Left hindlimb (tissue), 1 donor: ENCODE measurements at regions not wholly inside any gene's neighbourhood (a gene's known extent, or its start where the extent isn't known, plus 50 kb on each side); places are given as distances from the start of the nearest gene placed in this dataset.
"Not testable (repeated sequence)": the region's sequence is repeated elsewhere in the genome, so short reads cannot be mapped to it uniquely, and the experiment has no call there.

Source experiments
- DNase-seq: peaks from one replicate; pipeline ENCODE4 v3.0.0-alpha.2; 2018

DNA sequence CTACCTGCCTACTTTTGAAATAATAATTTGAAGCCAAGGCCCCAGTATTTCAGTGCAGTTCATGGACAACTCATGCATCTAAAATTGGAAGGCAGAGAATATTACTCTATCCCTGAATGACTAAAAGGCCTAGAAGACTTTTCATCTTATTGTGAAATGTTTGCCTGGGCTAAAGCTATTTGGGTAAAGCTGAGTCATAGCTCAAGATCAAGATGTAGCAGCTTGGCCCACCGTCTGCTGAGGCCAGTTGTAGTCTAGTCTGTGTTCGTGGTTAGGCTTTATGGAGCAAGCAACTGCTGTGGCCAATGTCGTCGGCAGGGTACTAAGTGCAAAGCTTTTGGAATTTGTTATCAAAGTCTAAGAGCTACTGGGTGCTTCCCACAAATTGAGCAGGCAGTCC is 929.1 kb downstream of the RAB28 start:
- no peak for DNase-seq

DNA sequence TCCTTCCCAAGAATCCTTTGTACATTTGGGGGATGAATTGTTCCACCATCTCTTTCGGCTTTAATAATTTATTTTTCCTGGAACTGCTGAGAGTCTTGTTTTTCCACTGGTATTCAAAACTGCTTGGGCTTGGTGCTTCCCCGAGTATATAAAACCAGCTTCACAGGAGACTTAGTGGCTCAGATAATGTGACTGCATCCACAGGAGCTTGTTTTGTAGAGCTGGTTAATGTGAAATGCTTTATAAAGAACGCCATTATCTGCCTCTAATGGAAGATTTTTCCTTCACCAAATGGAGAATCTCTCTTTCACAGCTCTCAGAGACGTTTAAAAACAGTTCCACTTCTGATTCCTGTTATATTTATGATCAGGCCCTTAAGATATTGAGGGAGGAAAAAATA is 935.5 kb downstream of the RAB28 start:
- DNase-seq: no peak

DNA sequence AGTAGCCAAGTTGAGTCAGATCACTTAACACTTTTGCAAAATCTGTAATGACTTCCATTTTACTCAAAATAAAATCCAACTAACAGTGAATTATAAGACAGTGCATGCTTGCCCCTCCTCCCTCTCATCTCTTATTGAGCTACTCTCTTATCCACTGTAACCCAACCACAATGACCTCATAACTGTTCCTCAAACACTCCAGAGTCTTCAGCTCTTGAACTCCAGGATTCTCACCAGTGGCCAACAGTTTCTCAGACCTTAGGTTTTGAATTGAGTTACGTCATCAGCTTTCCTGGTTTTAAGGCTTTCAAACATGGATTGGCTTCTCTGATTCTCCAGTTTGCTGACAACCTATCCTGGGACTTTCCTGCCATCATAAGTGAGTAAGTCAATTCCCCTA is 938.3 kb downstream of the RAB28 start:
- no peak for DNase-seq

DNA sequence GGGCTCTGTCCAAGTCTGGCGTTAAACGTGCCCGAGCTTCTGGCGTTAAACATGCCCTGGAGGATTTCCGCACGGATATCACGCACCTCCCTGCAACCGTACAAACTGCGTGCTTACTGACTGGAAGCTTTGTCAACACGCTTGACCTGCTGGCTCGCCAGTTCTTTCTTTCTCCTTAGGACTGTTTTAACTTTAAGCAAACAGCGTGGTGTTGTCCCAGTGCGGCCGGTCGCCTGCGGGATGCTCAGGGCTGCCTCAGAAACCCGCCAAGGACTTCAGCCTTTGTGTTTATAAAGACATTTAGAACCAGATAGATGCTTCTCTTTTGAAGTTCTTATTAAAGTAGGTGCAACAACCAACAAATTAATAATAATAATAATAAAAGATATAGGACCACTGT is 946.0 kb downstream of the RAB28 start:
- DNase-seq: no peak

DNA sequence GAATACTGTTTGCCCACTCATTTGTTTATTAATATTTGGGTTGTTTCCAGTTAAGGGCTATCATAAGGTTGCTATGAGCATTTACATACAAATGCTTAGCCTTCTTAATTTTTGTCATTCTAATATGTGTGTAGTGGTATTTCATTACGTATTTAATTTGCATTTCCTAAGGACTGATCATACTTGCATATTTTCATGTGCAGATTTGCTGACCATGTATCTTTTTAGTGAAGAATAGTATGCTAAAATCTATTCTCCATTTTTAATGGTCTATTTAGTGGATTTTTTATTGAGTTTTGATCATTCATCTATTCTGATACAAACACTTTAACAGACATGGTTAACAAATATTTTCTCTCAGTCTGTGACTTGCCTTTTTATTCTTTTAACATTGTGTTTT is 949.5 kb downstream of the RAB28 start:
- no peak for DNase-seq

DNA sequence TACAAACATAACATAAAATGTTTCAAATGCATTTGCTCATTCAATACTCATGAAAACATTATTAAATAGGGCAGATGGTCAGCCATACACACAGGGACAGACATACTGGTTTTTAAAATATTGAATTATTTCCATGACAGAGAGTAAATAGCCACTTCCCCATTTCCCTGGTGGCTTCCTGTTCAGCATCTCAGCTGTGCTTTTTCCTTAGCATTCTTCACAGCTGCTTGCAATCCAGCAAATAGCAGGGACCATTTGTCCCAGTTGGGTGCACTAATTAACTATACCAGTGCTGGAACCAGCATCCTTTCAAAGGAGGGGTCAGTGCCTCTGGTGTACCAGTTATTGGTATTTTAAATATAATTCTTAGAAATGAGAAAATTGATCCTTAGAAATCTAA is 964.7 kb downstream of the RAB28 start:
- no peak for DNase-seq

DNA sequence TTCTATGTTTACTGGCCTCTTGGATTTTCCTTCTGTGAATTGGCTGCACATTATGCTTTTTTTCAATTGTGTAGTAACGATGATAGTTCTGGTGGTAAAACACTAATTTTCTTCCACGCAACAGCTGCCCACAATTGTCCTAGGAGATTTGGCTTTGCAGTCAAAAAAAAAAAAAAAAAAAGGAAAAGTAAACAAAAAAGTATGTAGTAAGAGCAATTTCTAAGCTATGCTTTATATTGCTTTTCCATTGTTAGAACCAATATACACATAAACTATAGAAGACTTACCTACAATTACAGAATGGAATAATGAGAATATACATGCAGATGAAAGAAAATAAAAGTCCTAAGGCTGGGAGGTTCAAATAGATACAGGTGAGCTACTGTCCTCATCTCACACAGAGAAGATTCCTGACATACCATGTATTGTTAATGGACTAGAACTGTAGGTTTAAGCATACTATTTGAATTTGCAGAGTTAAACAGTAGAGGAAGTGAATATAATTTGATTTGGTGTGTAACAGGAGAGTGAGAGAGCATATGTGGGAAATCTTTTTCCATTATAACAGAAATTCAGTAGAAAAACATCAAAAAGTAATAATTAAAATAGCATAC is 976.2 kb downstream of the RAB28 start:
- DNase-seq: no peak

DNA sequence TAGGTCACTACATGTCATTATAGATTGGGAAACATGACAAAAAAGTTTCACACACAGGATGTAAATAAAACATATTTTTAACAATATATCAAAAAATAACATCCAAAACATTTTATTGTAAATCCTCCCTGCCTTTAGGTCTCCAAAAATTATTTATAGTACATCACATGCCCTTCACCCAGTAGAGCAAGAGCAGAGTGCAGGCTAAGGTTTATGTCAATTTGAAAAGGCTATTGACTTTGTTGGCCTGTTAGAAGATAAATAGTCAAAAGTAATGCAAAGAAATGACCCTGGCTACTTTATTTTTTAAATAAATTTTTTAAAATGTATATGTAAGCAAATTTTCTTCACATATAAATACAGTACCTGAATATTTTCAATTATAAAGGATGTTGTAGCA is 983.7 kb downstream of the RAB28 start:
- DNase-seq: no peak

DNA sequence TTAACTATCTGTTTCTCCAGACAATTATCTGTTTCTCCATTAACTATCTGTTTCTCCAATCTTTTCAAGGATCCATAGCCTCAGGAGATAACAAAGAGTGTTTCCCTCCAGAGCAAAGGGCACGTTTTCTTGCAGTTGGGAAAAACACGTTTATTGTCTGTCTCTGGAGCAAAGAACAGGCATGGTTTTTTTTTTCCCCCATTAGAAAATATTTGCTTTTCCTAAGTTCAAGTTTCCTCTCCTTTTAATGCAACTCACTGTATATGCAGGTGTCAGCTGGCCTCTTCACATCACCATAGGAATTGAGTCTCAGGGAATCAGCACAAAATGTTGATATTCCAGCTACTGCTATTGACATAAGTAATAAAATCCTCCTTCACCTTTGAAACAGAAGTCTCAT is 984.4 kb downstream of the RAB28 start:
- no peak for DNase-seq

DNA sequence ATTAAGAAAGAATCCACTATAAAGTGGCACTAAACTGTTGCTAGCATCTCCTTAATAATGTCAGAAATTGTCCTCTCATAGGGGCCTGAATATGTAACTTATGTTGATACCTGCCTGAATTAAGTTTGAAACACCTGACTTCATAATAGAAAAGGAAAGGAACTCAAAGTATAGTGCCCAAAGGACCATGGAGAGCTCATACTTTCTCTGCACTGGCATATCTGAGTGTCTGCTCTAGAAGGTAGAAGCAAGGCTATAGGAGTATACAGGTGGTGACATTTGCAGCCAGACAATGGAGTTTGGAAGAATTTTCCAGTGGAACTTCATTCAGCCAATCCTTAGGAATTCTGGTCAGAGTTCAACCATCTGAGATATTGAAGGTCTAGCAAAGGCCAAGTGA is 988.9 kb downstream of the RAB28 start:
- no peak for DNase-seq

DNA sequence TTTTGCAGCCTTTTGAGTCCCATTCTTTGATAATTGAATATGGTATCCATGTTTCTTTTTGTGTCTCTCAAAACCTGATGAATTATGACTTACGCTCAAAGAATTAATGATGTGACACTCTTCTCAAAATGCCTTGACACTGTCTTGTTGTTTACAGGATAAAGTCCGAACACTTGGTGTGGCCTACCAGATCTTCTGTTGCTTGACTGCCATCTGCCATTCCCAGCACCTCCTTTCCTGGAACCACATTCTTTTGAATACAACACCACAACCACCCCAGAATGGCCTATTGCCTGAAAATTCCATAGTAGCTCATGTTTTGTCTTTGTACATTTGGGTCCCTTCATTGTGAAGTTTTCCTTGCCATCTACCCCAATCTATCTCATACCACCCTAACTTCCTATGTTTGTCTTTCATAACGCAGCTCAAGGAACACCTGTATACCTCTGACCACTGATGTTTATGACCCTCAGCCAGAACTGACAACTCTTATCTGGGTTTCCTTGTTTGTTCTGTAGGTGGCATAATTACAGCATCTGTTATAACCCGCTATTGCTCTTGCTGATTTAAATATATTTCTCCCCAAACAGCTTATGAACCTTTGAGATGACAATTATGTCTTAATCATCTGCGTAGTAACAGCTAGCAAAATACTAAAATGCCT is 991.3 kb downstream of the RAB28 start:
- no peak for DNase-seq

DNA sequence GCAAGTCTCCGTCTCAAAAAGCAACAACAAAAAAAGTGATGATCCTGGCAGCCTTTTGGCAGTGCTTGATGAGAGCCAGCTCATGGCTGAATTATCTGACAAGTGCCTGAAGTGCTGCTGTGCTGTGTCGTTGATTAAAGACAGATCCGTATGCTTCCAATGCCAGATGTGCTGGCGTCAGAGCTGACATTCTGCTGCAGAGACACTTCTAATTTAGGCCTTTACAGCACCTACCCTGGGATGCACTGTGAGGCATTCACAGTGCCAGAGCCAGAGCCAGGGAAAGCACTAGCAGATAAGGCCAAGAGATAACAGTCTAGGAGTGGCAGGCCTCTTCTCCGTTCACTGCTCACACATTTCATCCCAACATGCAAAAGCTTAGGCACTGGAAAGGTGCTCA is 995.5 kb downstream of the RAB28 start:
- no peak for DNase-seq

DNA sequence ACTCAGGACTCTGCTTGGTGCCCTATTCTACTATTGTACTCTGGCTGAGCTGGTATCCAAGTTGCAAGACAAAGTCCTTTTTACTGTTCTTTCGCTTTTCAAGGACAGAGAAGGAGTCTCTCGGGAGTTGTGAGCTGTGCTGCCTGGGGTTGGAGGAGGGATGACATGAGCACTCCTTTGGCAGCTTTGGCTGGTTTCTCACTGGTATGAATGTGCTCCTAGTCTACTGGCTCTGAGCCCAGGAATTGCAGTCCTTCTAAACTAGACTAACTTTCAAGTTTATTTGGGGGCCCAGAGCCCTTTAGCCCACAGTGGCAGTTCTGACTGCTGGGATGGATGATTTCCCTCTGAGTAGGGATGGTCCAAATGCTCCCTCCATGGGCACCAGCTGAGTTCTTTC is 997.1 kb downstream of the RAB28 start:
- no peak for DNase-seq

DNA sequence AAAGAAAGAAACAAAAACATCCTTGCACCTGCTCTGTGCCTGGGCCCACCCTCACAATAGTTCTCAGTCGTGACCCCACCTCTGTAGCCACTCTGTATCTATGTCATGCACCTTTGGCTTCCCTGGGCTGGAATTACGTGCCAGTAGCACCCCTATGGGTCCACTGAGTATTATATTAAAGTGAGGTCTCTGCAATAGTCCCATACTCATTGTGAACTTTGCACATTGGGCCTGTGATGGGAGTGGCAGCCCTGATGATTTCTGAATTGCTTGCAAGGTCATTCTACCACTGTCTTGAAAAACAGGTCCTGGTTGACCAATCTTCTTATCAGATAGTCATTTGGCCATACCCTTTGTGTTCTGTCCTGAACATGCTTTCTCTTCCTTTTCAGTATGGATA is 1012.1 kb downstream of the RAB28 start:
- DNase-seq: no peak

DNA sequence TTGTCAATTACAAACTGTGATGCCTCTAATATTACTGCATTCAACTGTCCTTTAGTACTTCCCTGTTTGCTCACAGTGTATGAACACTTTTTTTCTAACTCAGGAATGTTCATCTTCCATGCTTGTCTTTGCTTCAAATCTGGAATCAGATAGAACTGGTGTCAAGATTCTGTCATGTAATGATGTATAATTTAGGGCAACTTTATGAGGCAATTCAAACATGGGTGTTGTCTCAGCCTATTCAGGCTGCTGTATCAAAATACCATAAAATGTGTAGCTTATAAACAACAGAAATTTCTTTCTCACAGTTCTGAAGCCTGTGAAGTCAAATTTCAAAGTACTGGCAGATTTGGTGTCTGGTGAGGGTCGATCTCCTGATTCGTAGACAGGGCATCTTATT is 1012.9 kb downstream of the RAB28 start:
- no peak for DNase-seq

DNA sequence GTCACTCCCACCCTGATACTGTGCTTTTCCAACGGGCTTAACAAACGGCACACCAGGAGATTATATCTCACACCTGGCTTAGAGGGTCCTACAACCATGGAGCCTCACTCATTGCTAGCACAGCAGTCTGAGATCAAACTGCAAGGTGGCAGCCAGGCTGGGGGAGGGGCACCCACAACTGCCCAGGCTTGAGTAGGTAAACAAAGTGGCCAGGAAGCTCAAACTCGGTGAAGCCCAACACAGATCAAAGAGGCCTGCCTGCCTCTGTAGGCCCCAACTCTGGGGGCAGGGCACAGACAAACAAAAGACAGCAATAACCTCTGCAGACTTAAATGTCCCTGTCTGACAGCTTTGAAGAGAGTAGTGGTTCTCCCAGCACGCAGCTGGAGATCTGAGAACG is 1022.6 kb downstream of the RAB28 start:
- DNase-seq: not testable (repeated sequence)

DNA sequence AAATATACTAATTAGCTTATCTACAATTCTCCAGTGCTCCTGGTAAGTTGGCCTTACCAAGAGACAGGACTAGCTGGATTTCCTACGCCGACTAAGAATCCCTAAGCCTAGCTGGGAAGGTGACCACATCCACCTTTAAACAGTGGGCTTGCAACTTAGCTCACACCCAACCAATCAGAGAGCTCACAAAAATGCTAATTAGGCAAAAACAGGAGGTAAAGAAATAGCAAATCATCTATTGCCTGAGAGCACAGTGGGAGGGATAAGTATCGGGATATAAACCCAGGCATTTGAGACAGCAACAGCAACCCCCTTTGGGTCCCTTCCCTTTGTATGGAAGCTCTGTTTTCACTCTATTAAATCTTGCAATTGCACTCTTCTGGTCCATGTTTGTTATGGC is 1025.0 kb downstream of the RAB28 start:
- no peak for DNase-seq

DNA sequence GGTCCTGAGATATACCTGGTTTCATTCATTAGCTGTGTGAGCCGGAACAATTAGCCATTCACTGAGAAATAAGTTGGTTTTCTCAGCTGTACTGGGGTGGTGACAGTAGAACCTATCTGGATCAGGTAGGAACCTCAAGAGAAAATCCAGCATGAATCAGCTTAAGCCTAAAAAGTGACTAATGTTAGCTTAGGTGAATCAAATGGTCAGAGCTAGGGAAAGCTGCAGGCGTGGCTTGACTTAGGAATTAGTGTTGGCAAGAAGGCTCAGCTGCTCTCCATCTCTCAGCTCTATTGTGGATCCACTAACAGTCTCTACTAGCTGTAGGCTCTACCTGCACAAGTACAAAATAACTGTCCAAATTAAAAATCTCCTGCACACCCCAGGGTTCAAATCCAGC is 1025.5 kb downstream of the RAB28 start:
- no peak for DNase-seq

DNA sequence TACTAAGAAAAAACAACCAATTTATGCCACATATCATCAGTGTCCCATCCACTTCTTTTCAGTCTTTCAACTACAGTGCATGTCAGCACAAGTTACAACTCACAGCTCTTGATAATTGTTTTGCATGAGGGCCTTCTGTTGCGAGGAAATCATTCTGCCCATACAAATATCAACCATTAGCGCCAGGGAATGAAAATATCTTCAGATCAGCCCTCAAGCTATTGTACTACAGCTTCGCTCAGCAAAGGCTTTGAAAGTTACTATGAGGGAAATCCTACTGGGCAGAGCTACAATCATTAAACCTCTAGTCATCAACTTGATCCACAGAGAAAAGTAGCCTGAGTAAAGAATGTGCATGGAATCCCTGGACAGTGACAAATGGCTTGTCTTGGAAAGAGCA is 1023.6 kb upstream of the HS3ST1 start:
- no peak for DNase-seq

DNA sequence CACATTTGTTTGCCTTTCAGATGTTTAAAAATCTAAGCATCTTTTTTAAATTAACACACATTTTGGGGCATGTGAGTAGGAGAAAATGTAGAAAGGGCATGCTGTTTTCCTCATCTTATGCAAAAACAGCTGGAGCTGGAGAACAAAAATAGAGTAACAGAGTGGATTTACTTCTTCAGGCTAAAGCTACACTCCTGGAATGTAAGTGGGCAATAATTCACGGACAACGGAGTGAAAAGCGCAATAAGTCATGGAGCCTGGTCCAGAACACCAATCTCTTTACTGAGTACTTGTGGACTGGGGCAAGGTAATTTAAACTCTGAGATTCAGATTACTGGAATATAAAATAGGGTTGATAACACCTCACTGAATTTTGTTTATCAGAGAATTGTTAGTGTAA is 1018.8 kb upstream of the HS3ST1 start:
- no peak for DNase-seq

DNA sequence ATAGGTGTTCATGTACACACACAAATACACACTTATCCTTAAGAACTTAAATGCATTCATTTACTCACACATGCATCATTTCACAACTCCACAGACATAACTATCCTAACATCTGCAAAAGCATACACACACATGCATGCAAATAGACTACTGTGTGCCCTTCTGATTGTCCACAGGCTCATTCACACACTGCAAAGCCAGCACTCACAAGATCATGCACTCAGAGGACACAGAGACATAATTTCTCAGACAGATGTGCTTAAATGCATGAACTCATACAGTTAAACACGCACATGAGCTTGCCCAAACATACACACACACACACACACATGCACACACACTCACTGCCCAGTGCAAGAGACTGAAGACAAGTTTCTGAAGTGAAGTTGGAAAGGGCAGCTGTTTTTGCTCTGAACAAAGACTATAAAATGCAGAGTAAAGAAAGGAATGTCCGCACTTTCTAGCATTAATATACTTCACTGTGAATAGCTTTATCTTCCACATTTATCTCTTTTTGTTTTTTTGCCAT is 1018.0 kb upstream of the HS3ST1 start:
- DNase-seq: peak; percentile 30

DNA sequence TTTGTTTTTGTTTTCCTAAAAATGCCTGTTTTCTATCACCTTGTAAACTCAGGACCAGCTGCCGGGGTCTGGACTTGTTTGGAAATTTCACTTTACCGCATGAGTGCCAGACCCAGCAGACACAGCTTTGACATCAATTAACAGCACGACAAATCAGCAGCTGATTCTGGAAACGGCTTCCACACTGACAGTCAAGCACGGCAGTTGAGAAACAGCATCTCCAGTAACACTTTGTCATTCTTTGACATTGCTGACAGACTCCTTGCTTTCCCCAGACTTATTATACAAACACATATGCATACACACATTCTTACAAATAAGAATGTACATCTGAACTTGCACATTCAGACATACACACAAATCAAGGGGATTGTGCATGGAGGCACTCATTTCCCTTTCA is 1017.6 kb upstream of the HS3ST1 start:
- no peak for DNase-seq

DNA sequence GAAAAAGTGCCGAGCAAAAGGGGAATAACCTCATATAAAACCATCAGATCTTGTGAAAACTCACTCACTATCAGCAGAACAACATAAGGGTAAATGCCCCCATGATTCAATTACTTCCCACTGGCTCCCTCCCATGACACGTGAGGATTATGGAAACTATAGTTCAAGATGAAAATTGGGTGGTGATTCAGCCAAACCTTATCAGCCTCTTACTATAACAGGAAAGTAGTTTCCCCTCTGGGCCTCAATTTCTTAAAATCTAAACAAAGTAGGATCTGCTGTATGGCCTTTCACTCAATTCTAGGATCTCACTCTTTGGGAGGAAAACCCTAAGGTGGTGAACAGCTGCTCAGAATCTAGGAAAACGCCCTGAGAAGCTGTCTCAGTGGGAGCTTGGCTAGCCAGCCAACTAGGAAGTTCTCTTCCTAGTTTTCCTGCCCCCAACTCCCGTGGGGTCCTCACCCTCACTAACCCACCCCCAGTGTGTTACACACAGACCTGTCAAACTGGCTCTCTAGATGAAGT is 1017.1 kb upstream of the HS3ST1 start:
- no peak for DNase-seq

DNA sequence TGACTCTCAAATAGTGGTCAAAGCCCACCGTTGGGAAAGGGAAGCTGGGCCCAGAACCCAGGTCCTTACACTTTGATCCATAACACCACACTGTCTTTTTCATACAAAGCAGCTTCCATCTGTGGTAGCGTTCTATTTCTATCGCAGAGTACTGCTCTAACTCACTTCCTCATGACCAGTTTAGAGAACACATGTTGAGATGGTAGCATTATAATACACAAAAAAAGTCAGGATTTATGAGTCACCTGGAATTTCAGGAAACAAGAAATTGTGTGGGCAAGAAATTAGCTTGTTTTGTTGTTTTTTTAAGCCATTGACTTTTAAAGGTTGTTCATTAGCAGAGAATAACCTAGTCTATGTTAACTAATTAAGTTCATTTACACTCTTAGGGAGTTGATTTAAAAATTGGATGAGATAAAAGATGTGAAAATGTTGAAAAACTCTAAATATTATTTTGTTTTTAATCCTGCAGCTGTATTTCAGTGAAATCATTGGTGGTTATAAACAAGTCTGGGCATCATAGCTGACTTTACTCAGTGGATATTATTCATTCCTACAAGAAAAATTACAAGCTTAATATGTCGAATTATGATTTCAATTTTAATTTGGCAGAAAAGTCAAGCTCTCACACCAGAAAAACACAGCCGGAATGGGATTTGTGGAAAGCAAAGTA is 1011.1 kb upstream of the HS3ST1 start:
- no peak for DNase-seq
